Activated CD8-positive, alpha-beta memory T cell treated with anti-CD3 and anti-CD28 coated beads, Interleukin-2, amount 50 U/mL, for 1 hour (primary cell): ENCODE measurements at regions not wholly inside any gene's neighbourhood (a gene's known extent, or its start where the extent isn't known, plus 50 kb on each side); places are given as distances from the start of the nearest gene placed in this dataset.

ENCODE experiments used
- DNase-seq: peaks from one replicate; pipeline ENCODE4 v3.0.0-alpha.2; 2020; ENCODE audit errors: extremely low read depth

GRCh38 chr12:127205781-127206555 is 1061.0 kb upstream of the TMEM132C start:
- DNase-seq, result no peak

- DNase-seq, result no peak
Measured at GRCh38 chr12:127209318-127209717, 1057.7 kb upstream of the TMEM132C start.

GRCh38 chr12:127214186-127214585 is 1052.8 kb upstream of the TMEM132C start:
- DNase-seq, result no peak

GRCh38 chr12:127223011-127223410 is 1044.0 kb upstream of the TMEM132C start:
- no peak for DNase-seq

- DNase-seq, result no peak
Measured at GRCh38 chr12:127223731-127224130, 1043.2 kb upstream of the TMEM132C start.

GRCh38 chr12:127230843-127231260 is 1036.1 kb upstream of the TMEM132C start:
- DNase-seq, result no peak

GRCh38 chr12:127231371-127231770 is 1035.6 kb upstream of the TMEM132C start:
- no peak for DNase-seq

- DNase-seq, result no peak
Measured at GRCh38 chr12:127233016-127233415, 1034.0 kb upstream of the TMEM132C start.

- DNase-seq, result no peak
Measured at GRCh38 chr12:127235761-127236160, 1031.2 kb upstream of the TMEM132C start.

GRCh38 chr12:127236491-127236890 is 1030.5 kb upstream of the TMEM132C start:
- no peak for DNase-seq

GRCh38 chr12:127237151-127237550 is 1029.8 kb upstream of the TMEM132C start:
- no peak for DNase-seq

GRCh38 chr12:127238107-127238506 is 1028.9 kb upstream of the TMEM132C start:
- no peak for DNase-seq

- no peak for DNase-seq
Measured at GRCh38 chr12:127239781-127240180, 1027.2 kb upstream of the TMEM132C start.

- no peak for DNase-seq
Measured at GRCh38 chr12:127240249-127240929, 1026.6 kb upstream of the TMEM132C start.

GRCh38 chr12:127241072-127241817 is 1025.7 kb upstream of the TMEM132C start:
- DNase-seq, result no peak

- DNase-seq, result no peak
Measured at GRCh38 chr12:127245009-127245408, 1022.0 kb upstream of the TMEM132C start.

GRCh38 chr12:127245437-127245836 is 1021.5 kb upstream of the TMEM132C start:
- no peak for DNase-seq

GRCh38 chr12:127247937-127248336 is 1019.0 kb upstream of the TMEM132C start:
- no peak for DNase-seq

GRCh38 chr12:127249428-127249827 is 1017.5 kb upstream of the TMEM132C start:
- DNase-seq, result no peak

- DNase-seq, result no peak
Measured at GRCh38 chr12:127253797-127254327, 1013.1 kb upstream of the TMEM132C start.

- no peak for DNase-seq
Measured at GRCh38 chr12:127254420-127254955, 1012.5 kb upstream of the TMEM132C start.

GRCh38 chr12:127257366-127257935 is 1009.5 kb upstream of the TMEM132C start:
- DNase-seq, result no peak
